Body of pancreas (tissue), 4 donors: ENCODE measurements at regions not wholly inside any gene's neighbourhood (a gene's known extent, or its start where the extent isn't known, plus 50 kb on each side); places are given as distances from the start of the nearest gene placed in this dataset.

ENCODE experiments used
- CTCF ChIP-seq, 7 experiments: fragments of 450-650 bp in 4 of 7; fragments of 200-600 bp in 3 of 7; sonication (generic) in 3 of 7; IDR thresholded peaks; one replicate each; pipeline ENCODE4 v1.5.1; 2016 to 2019; ENCODE audit warnings: antibody characterized with exemption in 7 of 7
- POLR2A ChIP-seq, 3 donors: fragments of 450-650 bp; IDR thresholded peaks; one replicate each; pipeline ENCODE4 v1.6.1; 2016; ENCODE audit warnings: antibody characterized with exemption in 3 of 3, mild to moderate bottlenecking in 2 of 3

GRCh38 chr10:18760836-18761235 is 101.6 kb downstream of the ARL5B start:
- TF ChIP-seq CTCF (IDR thresholded peaks at IDR 0.05): no peak
- TF ChIP-seq POLR2A (IDR thresholded peaks at IDR 0.05): no peak
